Activated CD4-positive, CD25-positive, alpha-beta regulatory T cell (primary cell): ENCODE measurements at regions not wholly inside any gene's neighbourhood (a gene's known extent, or its start where the extent isn't known, plus 50 kb on each side); places are given as distances from the start of the nearest gene placed in this dataset.

Source experiments
- DNase-seq, 4 experiments: peaks; one replicate each; lab custom pipeline; 2025; lab: John Stamatoyannopoulos, UW

DNA sequence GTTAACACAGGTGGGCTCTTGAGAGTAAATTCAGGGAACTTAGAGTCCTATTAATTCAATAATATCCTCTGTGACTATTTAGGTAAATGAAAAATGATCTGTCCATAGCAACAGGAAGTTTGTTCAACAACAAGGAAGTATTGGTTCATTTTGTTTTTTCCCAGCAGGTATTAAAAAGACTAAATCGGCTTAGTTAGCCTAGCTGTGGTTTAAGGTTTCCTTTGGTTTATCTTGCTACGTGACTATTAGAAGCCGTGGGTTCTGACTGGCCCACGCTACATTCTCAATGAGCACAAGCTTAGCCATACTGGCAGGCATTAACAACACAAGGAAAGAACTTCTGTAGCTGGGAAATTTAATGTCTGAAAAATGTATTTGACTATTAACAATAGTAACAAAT lies 168.8 kb upstream of the HS3ST1 start:
- DNase-seq: no peak

DNA sequence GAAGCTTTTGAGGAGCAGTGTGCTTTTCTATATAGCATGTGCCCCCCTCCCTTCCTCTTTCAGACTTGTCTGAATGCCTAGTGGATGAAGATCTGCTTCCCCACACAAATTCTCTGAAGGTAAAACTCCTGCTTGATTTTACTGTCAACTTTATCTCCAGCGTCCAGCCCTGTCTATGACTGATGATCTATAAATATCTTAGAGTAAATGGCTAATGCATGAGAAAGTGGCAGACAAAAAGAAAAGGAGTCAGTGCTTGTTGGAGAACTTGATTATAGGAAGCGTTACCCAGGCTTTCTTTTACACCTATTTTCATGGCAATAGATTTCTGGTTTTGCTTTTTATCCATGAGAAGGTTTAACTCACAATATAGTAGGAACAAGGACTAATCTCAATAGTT lies 168.3 kb upstream of the HS3ST1 start:
- no peak for DNase-seq

DNA sequence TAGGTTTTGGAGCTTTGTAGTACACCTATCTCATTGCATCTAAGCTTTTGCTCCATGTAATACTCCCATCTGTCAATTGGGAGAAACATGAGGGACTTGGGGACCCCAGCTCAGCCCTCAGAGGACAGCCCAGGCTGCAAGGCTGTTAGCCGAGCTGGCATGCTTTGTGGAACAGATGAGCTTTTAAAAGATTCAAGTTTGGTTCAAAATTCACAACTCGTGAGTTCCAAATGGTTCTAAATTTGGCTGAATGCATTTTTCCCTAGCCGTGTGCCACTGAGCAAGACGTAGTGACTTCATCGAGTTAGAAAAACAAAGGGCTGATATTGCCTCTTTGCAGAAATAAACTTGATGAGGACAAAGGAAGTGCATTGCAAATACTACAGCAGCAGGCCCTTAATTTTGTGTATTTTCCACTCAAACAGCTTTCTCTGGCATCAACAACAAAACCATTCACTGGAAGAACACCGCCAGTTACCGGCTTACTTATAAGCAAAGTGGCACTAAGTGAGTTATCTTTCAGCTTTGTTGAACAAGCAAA lies 165.0 kb upstream of the HS3ST1 start:
- no peak for DNase-seq

DNA sequence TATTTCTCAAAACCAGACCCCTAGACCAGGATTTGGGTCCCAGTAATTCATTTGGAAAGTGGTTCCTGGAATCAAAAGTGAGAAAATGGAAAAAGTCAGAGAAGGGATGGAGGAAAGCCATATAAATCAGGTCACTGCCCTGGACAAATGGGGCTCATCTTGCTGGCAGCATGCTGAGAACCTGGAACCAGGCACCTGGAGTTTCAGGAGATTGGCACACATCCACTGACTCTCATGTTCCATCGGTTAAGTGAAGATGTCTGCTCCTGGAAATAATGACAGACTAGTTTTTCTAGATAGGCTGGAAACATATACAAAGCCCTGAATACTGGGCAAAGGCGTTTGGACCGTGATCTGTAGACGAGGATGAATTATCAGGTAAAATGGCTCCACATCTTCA lies 163.6 kb upstream of the HS3ST1 start:
- DNase-seq: no peak

DNA sequence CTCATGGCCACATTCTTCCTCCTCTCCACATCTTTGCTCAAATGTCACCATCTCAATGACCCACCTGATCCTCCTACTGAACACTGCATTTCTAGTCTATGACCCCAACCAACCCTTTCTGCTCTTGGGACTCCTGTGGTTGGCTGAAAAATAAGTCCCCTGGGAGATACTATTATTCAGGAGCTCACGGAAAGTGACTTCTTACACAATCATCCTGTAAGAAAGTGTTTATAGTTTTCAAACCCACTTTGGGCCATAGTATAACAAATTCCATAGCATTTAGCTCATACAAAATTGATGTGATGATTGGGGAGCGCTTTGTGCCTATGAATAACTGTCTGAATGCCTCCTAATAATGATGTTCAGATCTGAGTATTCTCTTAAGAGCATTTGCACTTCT lies 161.4 kb upstream of the HS3ST1 start:
- DNase-seq: no peak

DNA sequence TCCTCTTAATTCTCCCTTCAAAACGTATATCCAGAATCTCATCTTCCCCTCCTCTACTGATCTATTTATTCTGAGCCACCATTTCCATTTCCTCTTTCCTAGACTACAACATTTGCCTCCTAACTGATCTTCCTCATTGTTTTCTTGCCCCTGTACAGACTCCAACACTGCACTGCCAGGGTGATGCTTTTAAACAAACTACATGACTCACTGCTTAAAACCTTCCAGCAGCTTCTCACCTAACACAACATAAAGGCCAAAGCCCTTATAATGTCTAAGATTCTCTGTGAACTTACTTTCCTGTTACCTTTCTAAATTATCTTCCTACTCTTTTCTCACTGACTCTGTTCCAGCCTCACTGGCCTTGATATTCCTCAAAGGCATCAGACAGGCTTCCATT lies 161.0 kb upstream of the HS3ST1 start:
- no peak for DNase-seq

DNA sequence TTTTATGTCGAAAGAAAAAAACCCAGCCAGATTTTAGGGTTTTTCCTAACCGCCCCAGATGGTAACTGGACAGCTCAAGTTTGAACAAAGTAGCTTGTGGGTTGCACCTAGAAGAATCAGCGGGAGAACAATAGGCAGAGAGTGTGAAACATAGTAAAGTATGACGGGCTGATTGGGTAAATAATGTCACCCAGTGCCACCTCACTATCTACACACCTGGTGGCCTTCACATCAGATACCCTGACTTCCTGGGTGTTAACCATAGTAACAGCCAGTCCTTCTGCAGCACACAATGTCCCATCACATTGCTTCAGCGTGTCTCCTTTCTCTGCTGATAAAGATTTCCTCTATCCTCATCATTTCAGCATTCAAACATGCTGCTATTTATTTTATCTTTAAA lies 159.1 kb upstream of the HS3ST1 start:
- no peak for DNase-seq

DNA sequence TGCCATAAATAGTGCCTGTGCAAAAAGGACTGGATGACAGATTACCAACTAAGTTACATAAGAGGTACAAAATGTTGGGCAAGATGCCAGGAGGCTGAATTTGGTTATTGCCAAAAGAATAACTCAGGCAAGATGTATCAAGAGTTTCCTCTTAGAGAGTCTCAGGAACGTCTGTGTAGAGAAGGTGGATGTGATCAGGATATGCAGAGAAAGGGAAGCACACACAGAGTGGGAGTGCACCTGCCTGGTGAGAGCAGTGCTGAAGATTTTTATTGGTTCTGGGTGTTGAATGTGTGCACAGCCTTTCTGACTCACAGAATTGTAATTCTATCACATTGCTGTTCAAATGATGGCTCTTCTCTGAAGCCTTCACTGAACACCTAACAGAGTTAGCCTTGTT lies 156.8 kb upstream of the HS3ST1 start:
- DNase-seq: no peak

DNA sequence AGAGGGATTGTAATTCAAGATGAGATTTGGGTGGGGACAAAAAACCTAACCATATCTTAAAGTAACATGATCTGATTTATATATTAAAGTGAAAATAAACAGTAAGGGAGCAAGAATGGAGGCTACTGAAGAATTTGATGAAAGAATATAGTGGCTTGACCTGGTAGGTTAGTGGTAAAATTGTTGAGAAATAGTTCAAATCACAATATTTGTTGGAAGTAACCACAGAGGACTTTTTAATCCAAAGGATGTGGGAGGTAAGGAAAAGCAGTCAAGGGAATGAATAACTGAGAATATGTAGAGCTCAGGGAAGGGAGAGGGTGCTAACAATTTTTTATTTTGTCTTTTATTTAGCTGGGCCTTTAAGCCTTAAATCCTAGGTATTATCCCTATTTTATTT lies 139.8 kb upstream of the HS3ST1 start:
- DNase-seq: no peak

DNA sequence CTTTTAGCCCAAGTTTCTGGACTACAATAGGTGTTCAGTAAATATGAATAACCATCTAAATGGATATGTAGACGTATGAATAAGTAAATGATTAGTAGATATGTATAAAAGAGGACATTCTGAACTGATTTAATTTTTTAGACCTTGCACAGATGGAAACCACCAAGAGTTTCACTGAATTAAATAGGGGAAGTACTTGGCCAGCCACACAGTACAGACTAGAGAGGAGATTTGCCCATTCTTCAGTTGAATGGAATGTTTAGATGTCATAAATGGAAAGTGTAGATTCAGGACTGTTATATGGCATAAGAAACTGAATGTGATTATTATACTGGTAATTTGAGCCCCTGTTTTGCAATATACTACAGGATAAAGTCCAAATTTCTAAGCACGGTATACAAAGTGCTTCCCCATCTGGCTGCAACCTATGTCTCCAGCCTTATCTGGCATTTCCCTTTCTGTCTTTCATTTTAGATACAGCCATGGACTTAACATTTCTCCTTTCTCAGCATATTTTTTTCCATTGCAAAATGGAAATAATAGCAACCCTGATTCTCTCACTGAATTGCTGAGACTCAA lies 137.8 kb upstream of the HS3ST1 start:
- no peak for DNase-seq

DNA sequence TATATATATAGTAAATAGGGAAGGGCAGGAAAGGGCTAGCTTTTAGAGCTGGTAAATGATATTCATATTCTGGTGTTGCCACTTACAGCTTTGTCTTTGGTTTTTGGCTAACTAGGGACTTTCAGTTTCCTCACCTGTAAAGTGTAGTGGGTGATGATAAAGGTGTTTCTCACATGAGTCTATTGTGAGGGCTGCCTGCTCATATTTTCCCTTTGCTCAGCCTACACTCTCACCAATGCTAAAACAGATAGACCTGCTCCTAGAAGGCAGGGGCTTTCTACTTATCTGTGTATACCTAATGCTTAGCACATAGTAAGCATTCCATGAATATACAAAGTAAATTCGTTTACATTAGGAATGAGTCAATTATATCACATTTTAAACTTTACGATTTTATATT lies 137.2 kb upstream of the HS3ST1 start:
- DNase-seq: no peak

DNA sequence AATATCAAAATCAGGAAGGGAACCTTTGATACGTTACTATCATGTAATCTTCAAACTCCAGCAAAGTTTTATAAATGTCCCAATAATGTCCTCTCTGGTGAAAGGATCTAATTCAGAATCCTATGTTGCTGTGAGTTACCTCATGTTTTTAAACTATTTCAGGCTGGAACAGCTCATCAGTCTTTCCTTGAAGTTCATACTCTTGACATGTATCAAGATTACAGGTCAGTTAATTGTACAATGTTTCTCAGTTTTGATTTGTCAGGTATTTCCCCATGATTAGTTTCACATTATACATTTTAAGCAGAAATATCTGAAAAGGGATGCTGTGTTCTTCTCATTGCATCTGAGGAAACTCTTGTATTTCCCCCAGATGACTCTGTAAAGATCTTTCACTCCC lies 136.5 kb upstream of the HS3ST1 start:
- no peak for DNase-seq

DNA sequence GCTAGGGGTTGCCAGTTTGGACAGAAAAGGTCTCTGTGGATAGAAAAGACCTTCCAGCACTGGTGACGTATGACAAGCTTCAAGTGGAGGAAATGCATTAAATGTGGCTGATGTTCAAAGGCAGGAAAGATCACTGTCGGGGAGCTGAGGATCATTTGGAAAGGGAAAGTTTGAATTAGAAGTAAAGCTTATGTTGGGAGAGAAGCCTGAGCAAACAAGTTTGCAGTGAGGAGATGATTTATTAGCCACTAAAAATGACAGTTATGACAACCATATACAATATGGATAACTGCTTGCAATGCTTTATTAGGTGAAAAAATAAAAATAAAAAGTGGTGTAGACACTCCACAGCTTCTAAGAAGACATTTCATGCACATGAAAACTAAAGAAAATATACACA lies 135.3 kb upstream of the HS3ST1 start:
- DNase-seq: no peak

DNA sequence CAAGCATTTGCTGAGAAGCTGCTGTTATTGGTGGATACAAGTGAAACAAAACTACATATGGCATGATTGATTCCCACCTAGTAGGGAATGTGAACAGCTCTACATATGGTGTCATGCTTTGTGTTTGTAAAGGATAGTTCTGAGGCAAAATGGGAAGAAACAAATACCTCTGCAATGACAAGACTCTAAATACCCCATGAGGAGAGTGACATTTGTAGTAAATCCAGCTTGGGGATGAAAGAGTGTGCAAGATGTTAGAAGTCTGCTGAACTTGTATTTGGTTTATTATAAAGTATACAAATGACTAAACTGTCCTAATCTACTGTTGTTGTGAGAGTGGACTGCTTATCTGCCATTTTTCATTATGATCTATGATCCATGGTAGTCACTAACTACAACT lies 120.8 kb upstream of the HS3ST1 start:
- DNase-seq: no peak

DNA sequence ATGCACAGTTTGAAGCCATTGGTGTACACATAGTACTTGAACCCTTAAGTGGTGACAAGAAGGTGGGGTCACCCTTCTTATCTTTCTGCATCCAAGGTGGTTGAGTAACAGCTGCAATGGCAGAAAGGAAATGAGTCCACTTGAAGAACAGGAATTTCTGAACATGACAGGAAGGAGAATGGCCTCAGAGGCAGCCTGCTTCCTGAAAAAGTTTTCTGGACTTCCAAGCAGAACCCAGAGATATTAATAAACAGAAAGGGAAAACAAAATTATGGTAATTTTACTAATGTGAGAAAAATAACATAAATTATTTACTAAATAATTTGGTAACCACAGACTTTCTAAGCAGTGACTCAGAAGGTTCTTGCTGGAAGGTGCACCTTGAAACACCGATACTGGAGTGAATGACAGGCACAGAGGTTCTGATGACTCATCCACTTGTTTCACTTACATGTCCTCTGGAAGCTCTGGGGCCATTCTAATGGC lies 119.9 kb upstream of the HS3ST1 start:
- DNase-seq: no peak

DNA sequence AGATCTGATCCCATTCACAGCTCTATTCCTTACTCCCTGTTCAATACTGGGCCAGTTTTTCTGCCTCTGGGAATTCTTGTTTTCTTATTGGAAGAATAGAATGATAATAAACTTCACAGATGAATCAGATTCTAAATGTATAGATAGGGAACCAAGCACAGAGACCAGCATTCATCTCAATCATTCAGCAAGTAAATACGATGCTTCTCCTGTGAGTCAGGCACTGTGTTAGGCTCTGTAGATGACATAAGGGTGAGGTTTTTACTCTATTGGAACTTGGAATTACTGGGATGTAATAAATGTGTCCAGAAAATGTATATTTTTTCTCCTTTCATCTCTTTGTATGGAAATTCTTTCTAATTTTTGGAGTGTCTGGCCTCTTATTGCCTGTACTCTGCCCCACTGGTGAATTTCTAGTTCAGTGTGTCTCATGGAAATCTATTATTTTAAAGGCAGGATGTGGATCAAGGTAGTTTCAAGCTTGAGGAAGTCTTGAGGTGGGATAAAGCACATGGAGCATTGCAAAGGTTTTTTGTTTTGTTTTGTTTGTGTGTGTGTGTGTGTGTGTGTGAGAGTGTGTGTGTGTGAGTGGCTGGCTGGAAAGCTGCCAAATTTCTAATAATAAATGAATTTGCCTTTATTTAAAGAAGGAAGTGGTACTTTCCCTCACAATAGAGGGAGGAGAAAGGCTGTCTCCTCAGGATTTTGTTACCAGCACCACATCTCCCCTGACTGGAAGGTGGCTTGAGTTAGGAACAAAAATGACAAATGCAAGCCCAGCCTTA lies 117.9 kb upstream of the HS3ST1 start:
- no peak for DNase-seq

DNA sequence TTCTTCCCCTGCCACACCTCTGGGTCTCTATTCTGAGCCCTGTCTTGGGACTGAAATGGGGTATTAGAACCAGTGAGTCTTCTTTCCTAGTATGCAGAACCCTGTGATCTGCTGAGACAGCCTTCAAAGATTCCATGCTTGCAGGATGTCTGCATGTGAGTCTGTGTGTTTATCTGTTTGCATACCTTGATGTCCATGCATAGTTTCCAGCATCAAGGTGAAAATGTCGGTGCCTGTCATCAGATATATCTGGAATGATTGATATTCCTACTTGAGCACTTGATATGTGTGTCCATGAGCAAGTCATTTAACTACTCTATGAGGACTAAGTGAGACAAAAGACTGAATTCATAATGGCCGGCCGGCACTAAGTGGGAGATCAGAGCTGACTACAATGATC lies 117.0 kb upstream of the HS3ST1 start:
- DNase-seq: no peak

DNA sequence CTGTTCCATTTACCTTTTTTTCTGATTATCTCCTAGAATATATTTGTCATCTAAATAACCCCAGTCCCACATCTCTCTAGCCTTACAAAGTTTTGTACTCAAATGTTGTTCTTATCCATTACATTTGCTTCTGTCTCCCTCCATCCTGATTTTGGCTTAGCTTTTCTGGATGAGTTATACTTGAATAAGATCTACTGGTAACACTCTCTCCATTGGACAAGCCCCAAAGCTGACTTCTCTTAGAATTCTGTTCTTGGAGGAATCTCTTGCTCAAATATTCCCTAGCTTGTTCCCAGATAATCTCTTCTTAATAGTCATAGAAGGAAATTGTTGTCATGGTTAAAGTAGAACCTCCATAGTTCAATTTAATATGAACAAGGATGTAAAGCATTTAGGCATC lies 115.5 kb upstream of the HS3ST1 start:
- no peak for DNase-seq

DNA sequence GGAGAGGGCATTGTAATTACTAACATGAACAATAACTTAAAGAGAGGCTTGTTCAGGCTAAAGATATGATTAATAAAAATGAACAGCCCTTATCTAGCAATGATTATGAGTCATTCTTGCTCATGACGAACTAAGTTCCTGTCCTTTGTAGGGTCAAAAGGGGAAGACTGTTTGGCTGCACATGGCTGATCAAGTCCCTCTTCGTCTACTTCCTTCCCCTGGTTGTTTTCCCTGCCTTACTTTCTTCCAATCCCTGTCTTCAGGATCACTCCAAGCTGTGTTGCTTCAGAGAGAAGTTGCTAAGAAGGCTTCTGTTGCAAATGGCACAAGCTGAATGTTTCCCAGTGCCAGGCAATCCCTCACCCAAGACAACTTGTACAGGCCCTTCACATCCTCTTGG lies 115.0 kb upstream of the HS3ST1 start:
- no peak for DNase-seq

DNA sequence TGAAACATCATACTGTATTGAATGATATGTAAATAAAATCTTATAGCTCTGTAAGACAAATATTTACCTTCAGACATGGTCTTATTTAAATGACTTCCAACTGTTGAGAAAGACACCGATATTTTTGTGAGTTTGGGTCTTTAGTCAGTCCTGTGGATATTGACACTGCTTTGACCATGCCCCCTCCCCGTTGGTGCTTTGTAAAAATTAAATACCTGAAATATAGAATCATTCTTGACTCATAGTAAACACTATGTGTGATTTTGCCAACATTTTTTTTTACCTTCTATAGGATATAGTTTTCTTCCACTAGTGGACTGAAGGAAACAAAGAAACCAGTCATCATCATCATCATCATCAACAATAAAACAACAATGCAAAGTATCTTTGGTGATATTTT lies 114.3 kb upstream of the HS3ST1 start:
- DNase-seq: no peak

DNA sequence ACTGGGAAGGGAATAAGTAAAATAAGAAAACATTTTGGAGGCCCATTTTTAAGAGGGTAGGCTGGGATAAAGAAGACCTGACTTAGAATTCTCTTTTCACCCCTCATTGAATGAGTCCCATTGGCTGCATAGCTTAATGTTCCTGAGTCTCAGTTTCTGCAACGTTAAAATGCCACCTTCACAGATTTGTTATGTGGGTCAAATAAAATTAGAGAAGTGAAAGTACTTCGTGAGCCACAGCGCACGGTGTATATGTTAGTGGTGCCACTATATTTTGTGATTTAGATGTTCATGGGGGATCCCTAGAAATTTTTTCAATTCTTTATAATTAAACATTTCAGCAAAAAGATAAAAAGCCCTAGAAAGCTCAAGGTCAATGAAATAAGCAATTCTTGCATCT lies 109.2 kb upstream of the HS3ST1 start:
- no peak for DNase-seq

DNA sequence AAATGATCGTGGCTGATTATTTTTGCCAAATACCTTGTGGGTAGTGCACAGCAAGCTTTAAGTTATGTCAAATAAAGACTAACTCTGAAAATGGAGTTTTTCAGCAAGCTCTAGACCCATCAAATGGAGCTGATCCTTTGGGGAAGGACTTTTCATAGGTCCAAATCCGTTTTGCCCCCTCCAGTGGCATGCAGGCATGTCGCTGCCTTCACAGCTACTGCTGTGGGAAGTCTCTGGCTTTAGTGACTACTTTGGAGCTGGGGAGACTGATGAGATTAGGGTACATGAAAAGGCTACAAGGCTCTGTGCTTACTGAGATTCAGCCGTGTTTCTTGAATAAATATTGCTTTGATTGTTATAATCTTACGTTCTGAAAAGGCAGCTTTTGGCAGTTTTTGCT lies 106.6 kb upstream of the HS3ST1 start:
- no peak for DNase-seq

DNA sequence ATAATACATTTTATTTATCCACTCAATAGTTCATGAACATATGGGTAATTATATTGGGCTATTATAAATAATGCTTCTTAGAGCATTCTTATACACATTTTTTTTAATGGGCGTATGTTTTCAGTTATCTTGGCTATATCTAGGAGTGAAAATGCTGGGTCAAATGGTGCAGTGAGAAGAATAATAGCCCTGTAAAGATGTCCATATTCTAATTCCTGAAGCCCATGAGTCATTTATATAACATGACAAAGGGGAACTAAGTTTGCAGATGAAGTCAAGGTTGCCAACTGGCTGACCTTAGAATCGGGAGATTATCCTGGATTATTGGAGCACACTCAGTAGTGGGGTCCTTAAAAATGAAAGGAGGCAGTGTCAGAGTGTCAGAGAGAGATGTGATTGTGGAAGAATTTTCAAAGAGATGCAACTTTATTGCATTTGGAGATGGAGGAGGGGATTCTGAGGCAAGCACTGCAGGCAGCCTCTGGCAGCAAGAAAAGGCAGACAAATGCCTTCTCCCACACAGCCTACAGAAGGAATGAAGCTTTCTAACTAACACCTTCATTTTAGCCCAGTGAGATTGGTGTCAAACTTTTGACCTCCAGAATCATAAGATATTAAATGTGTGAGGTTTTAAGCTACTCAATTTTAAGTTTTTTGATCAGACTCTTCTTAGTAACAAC lies 106.1 kb upstream of the HS3ST1 start:
- DNase-seq: no peak
